Transverse colon (tissue), 3 donors: ENCODE measurements at regions not wholly inside any gene's neighbourhood (a gene's known extent, or its start where the extent isn't known, plus 50 kb on each side); places are given as distances from the start of the nearest gene placed in this dataset.

Source experiments
- EP300 ChIP-seq: sonication (generic); formaldehyde crosslinking; IDR thresholded peaks from one replicate; pipeline ENCODE4 v1.6.1; 2017; ENCODE audit warnings: antibody characterized with exemption, low read depth
- POLR2A ChIP-seq: fragments of 450-650 bp; IDR thresholded peaks from one replicate; pipeline ENCODE4 v1.6.1; 2016; ENCODE audit warnings: antibody characterized with exemption, mild to moderate bottlenecking, moderate library complexity
- POLR2AphosphoS5 ChIP-seq, 3 donors: sonication (generic); formaldehyde crosslinking; IDR thresholded peaks; one replicate each; pipeline ENCODE4 v1.6.1; 2016; ENCODE audit warnings: antibody characterized with exemption in 3 of 3

- no peak for TF ChIP-seq EP300
- TF ChIP-seq POLR2A: no peak
- no peak for TF ChIP-seq POLR2AphosphoS5 (IDR thresholded peaks at IDR 0.05)
These were observed 124.5 kb downstream of the CAAP1 start for GRCh38 chr9:26768145-26768544.
